ENCODE measurements at regions not wholly inside any gene's neighbourhood (a gene's known extent, or its start where the extent isn't known, plus 50 kb on each side); places are given as distances from the start of the nearest gene placed in this dataset.

DNA sequence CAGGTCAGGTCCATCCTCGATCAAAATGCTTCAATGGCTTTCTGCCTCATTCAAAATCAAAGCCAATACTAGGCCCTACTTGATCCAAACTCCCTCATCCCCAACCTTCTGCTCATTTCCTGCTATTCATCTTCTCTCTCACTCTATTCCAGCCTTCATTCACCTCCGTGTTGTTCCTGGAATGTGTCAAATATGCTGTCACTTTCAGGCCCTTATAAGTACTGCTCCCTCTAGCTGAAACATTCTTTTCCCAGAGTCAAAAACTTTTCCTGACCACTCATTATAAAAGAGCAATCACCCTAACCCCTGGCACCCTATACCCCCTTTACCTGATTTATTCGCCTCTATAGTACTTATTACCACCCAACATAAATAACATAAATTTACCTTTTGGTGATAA lies 303.7 kb upstream of the PMFBP1 start:
- DNase-seq (ENCODE audit: extremely low read depth in 1 of 4, low spot score in 3 of 4) (no peak), FAIRE-seq (no peak), ATAC-seq (no peak)
- Histone ChIP-seq H3K4me1 (replicated peaks in 1 of 2; ENCODE audit: control insufficient read depth in 2 of 2, insufficient read depth in 2 of 2, low read length in 2 of 2) (no peaks in the 10 kb centered on the region), H3K27ac (ENCODE audit: extremely low read depth, low read depth, low read length) (no peak overlapping the region), H2AFZ (ENCODE audit: low read depth, low read length) (no peak overlapping the region), H3K4me3 (no peak overlapping the region), H3K9me1 (ENCODE audit: control insufficient read depth, insufficient read depth, low read length) (no peaks in the 10 kb centered on the region), H3K4me2 (ENCODE audit: insufficient read depth, low read length) (no peak overlapping the region), H3K79me2 (ENCODE audit: control insufficient read depth, insufficient read depth, low read length) (no peaks in the 10 kb centered on the region), H4K20me1 (replicated peaks; ENCODE audit: control insufficient read depth, insufficient read depth, low read length) (no peaks in the 10 kb centered on the region), H3K9ac (ENCODE audit: insufficient read depth in 1 of 2, low read depth in 2 of 2, low read length in 2 of 2) (no peak overlapping the region), H3K36me3 (ENCODE audit: control insufficient read depth, insufficient read depth, low read length) (no peaks in the 10 kb centered on the region), H3K9me3 (replicated peaks; ENCODE audit: control insufficient read depth, insufficient read depth, low read depth, low read length) (no peaks in the 10 kb centered on the region), H3K27me3 (ENCODE audit: control insufficient read depth in 2 of 2, insufficient read depth in 2 of 2, low read length in 2 of 2) (no peaks in the 10 kb centered on the region)
- ChIA-PET CTCF (ENCODE audit: low intra/inter-chr PET ratio) (no interaction called here), POLR2A (interaction anchor here (0.7 to 1.3 kb wide), 4 partner anchors 10 to 102 kb away, joined by 3 read pairs; no protein-coding TSS in a partner anchor)
- no TSS peak for BruUV-seq (replicated peaks)
- 19% methylated on average over 3 of the region's 3 CpGs for WGBS (ENCODE audit: insufficient coverage, low coverage, missing lambda C conversion rate)
- TF ChIP-seq ZNF79 (CRISPR knock-in tag; IDR thresholded peaks at IDR 0.05; ENCODE audit: low read depth) (no peak), RERE (CRISPR knock-in tag; IDR thresholded peaks at IDR 0.05; ENCODE audit: borderline replicate concordance) (no peak), SMARCA5 (IDR thresholded peaks at IDR 0.05) (no peak), STAT5B (CRISPR knock-in tag; IDR thresholded peaks at IDR 0.05) (no peak), ETS2 (tag; IDR thresholded peaks at IDR 0.05; ENCODE audit: borderline replicate concordance, poor library complexity, severe bottlenecking) (no peak), NCOA6 (IDR thresholded peaks at IDR 0.05) (no peak)
- intact Hi-C loops (cut with micrococcal nuclease) (no loop called here), in situ Hi-C loops (cut with MboI) (no loop called here)

Data from K562 (cell line).